Osteoblast (primary cell): ENCODE measurements at regions not wholly inside any gene's neighbourhood (a gene's known extent, or its start where the extent isn't known, plus 50 kb on each side); places are given as distances from the start of the nearest gene placed in this dataset.

ENCODE experiments used
- DNase-seq: peaks from one replicate; pipeline ENCODE4 v3.0.0; 2011; ENCODE audit warnings: low spot score, mixed read lengths; ENCODE audit not compliant: insufficient read length; ENCODE audit errors: missing footprints
- H2AFZ ChIP-seq: 2 replicates; pipeline ENCODE4 v1.6.0; 2011; ENCODE audit warnings: mild to moderate bottlenecking, low read length
- H3K27ac ChIP-seq: 2 replicates; pipeline ENCODE4 v1.5.1; 2011; ENCODE audit warnings: mild to moderate bottlenecking, low read depth, low read length, moderate library complexity
- H3K27me3 ChIP-seq: 2 replicates; pipeline ENCODE4 v1.6.0; 2012; ENCODE audit warnings: mild to moderate bottlenecking, control low read depth, inconsistent platforms, low read length, moderate library complexity; ENCODE audit not compliant: insufficient read depth
- H3K36me3 ChIP-seq: 2 replicates; pipeline ENCODE4 v1.5.1; 2011; ENCODE audit warnings: mild to moderate bottlenecking, low read length, control low read depth, moderate library complexity; ENCODE audit not compliant: insufficient read depth
- H3K4me1 ChIP-seq: 2 replicates; pipeline ENCODE4 v1.5.1; 2011; ENCODE audit warnings: mild to moderate bottlenecking, low read length, control low read depth, moderate library complexity; ENCODE audit not compliant: insufficient read depth
- H3K4me2 ChIP-seq: 2 replicates; pipeline ENCODE4 v1.6.0; 2011; ENCODE audit warnings: mild to moderate bottlenecking, low read length; ENCODE audit not compliant: insufficient read depth
- H3K4me3 ChIP-seq: fragments of 200-600 bp; sonication (generic); 3 replicates; pipeline ENCODE4 v1.5.1; 2012; ENCODE audit warnings: mild to moderate bottlenecking, low read length, inconsistent platforms; ENCODE audit not compliant: insufficient read depth
- H3K79me2 ChIP-seq: 2 replicates; pipeline ENCODE4 v1.6.0; 2012; ENCODE audit warnings: mild to moderate bottlenecking, low read length, control low read depth, inconsistent platforms; ENCODE audit not compliant: insufficient read depth
- H3K9me3 ChIP-seq: 2 replicates; pipeline ENCODE4 v1.5.1; 2011; ENCODE audit warnings: low read depth, low read length, control low read depth
- H4K20me1 ChIP-seq: 2 replicates; pipeline ENCODE4 v1.6.0; 2012; ENCODE audit warnings: mild to moderate bottlenecking, low read length, control low read depth; ENCODE audit not compliant: insufficient read depth
- CTCF ChIP-seq: IDR thresholded peaks from 2 replicates; pipeline ENCODE4 v1.5.1; 2011; ENCODE audit warnings: mild to moderate bottlenecking, low read depth, low read length, moderate library complexity; ENCODE audit errors: extremely low read depth

GRCh38 chr2:217304582-217304981 lies 444.7 kb upstream of the TNP1 start:
- peak; percentile 9 for DNase-seq
- H3K4me3 ChIP-seq: no peak overlapping the region
- no peaks in the 10 kb centered on the region for H4K20me1 ChIP-seq
- H3K9me3 ChIP-seq: no peaks in the 10 kb centered on the region
- no peaks in the 10 kb centered on the region for H3K36me3 ChIP-seq
- H2AFZ ChIP-seq: no peak overlapping the region
- H3K27ac ChIP-seq: no peak overlapping the region
- H3K4me2 ChIP-seq: no peak overlapping the region
- TF ChIP-seq CTCF: no peak
- H3K27me3 ChIP-seq: peaks cover 12% of the 10 kb centered on the region
- no peaks in the 10 kb centered on the region for H3K4me1 ChIP-seq
- no peaks in the 10 kb centered on the region for H3K79me2 ChIP-seq

- Histone ChIP-seq H3K79me2 (no peaks in the 10 kb centered on the region), H3K9me3 (no peaks in the 10 kb centered on the region), H3K4me2 (no peak overlapping the region), H3K4me3 (no peak overlapping the region), H3K4me1 (no peaks in the 10 kb centered on the region), H3K27me3 (peaks cover 12% of the 10 kb centered on the region), H3K27ac (no peak overlapping the region), H4K20me1 (no peaks in the 10 kb centered on the region), H2AFZ (no peak overlapping the region), H3K36me3 (no peaks in the 10 kb centered on the region)
- TF ChIP-seq CTCF: no peak
- no peak for DNase-seq
Observed at GRCh38 chr2:217302856-217303255, 443.0 kb upstream of the TNP1 start.

- Histone ChIP-seq H4K20me1 (no peaks in the 10 kb centered on the region), H3K79me2 (no peaks in the 10 kb centered on the region), H3K4me2 (no peak overlapping the region), H3K4me1 (no peaks in the 10 kb centered on the region), H3K36me3 (no peaks in the 10 kb centered on the region), H3K4me3 (no peak overlapping the region), H3K27me3 (peaks cover 12% of the 10 kb centered on the region), H3K27ac (no peak overlapping the region), H3K9me3 (no peaks in the 10 kb centered on the region), H2AFZ (no peak overlapping the region)
- TF ChIP-seq CTCF: no peak
- DNase-seq: peak; percentile 14
Observed at GRCh38 chr2:217301142-217301925, 441.5 kb upstream of the TNP1 start.

- Histone ChIP-seq H2AFZ (no peak overlapping the region), H3K27ac (no peak overlapping the region), H4K20me1 (no peaks in the 10 kb centered on the region), H3K27me3 (peaks cover 6% of the 10 kb centered on the region), H3K4me2 (no peak overlapping the region), H3K4me1 (no peaks in the 10 kb centered on the region), H3K9me3 (no peaks in the 10 kb centered on the region), H3K4me3 (no peak overlapping the region), H3K36me3 (no peaks in the 10 kb centered on the region), H3K79me2 (no peaks in the 10 kb centered on the region)
- no peak for TF ChIP-seq CTCF
- no peak for DNase-seq
Observed at GRCh38 chr2:217299590-217299989, 439.7 kb upstream of the TNP1 start.
